Omental fat pad (tissue), 3 donors: ENCODE measurements at regions not wholly inside any gene's neighbourhood (a gene's known extent, or its start where the extent isn't known, plus 50 kb on each side); places are given as distances from the start of the nearest gene placed in this dataset.
"Not testable (repeated sequence)": the region's sequence is repeated elsewhere in the genome, so short reads cannot be mapped to it uniquely, and the experiment has no call there.

ENCODE experiments used
- ATAC-seq: fragments of 150-250 bp; one replicate; pipeline ENCODE4 v1.9.1; 2016; ENCODE audit warnings: mild to moderate bottlenecking, moderate library complexity; ENCODE audit not compliant: low FRiP score
- DNase-seq: peaks from one replicate; pipeline ENCODE4 v3.0.0-alpha.2; 2019; ENCODE audit warnings: low spot score
- CTCF ChIP-seq, 3 donors: fragments of 450-650 bp; IDR thresholded peaks; one replicate each; pipeline ENCODE4 v1.5.1; 2016 to 2017; ENCODE audit warnings: antibody characterized with exemption in 3 of 3, mild to moderate bottlenecking in 3 of 3, moderate library complexity in 2 of 3

GRCh38 chr1:194445244-194445643 is 1258.8 kb upstream of the B3GALT2 start:
- DNase-seq (no peak), ATAC-seq (no peak)
- no peak for TF ChIP-seq CTCF (IDR thresholded peaks at IDR 0.05)

- DNase-seq (no peak), ATAC-seq (no peak)
- no peak for TF ChIP-seq CTCF (IDR thresholded peaks at IDR 0.05)
Measured at GRCh38 chr1:194442901-194443575, 1256.6 kb upstream of the B3GALT2 start.

GRCh38 chr1:194437135-194437534 is 1250.7 kb upstream of the B3GALT2 start:
- TF ChIP-seq CTCF (IDR thresholded peaks at IDR 0.05): no peak
- ATAC-seq: no peak
- no peak for DNase-seq

GRCh38 chr1:194431121-194431520 is 1244.7 kb upstream of the B3GALT2 start:
- no peak for TF ChIP-seq CTCF (IDR thresholded peaks at IDR 0.05)
- no peak for DNase-seq
- ATAC-seq: no peak

- TF ChIP-seq CTCF (IDR thresholded peaks at IDR 0.05): no peak
- DNase-seq: no peak
- ATAC-seq: no peak
Measured at GRCh38 chr1:194420706-194421105, 1234.3 kb upstream of the B3GALT2 start.

GRCh38 chr1:194419721-194420120 is 1233.3 kb upstream of the B3GALT2 start:
- no peak for ATAC-seq
- no peak for TF ChIP-seq CTCF (IDR thresholded peaks at IDR 0.05)
- DNase-seq: no peak

- DNase-seq: no peak
- TF ChIP-seq CTCF (IDR thresholded peaks at IDR 0.05): no peak
- ATAC-seq: no peak
Measured at GRCh38 chr1:194410756-194411155, 1224.3 kb upstream of the B3GALT2 start.

GRCh38 chr1:194407238-194407637 is 1220.8 kb upstream of the B3GALT2 start:
- ATAC-seq, DNase-seq: not testable (repeated sequence)
